GM12878 (cell line): ENCODE measurements at regions not wholly inside any gene's neighbourhood (a gene's known extent, or its start where the extent isn't known, plus 50 kb on each side); places are given as distances from the start of the nearest gene placed in this dataset.
A peak's percentile ranks its signal among the peaks of the same experiment; 100 is the strongest.

Experiments used
- ATAC-seq: fragments of 200-7000 bp; cut with Tn5 transposase; 3 replicates; pipeline ENCODE4 v1.9.1; 2020; ENCODE audit warnings: mild to moderate bottlenecking, moderate library complexity
- BruUV-seq: library from RNA; stranded (reverse); fragments of 400-500 nt; replicated peaks from 2 replicates; lab custom pipeline; 2021; lab: Mats Ljungman, UMichigan
- CTCF ChIA-PET: fragments of 300-600 bp; sonication (Branson Sonifier 250); formaldehyde crosslinking; extraction: SDS; loops from one replicate; lab custom pipeline; 2021; ENCODE audit warnings: inconsistent platforms; lab: Yijun Ruan, JAX
- POLR2A ChIA-PET: fragments of 350-600 bp; formaldehyde crosslinking; extraction: SDS; loops from one replicate; lab custom pipeline; 2021; ENCODE audit warnings: inconsistent platforms; lab: Charles Lee
- RAD21 ChIA-PET: fragments of 300-600 bp; sonication (Branson Sonifier 250); formaldehyde crosslinking; loops from one replicate; lab custom pipeline; 2023; ENCODE audit warnings: antibody characterized with exemption; ENCODE audit not compliant: unreplicated experiment; lab: Charles Lee
- SMC1A ChIA-PET: fragments of 300-600 bp; sonication (Branson Sonifier 250); formaldehyde crosslinking; loops from one replicate; lab custom pipeline; 2023; ENCODE audit not compliant: unreplicated experiment, uncharacterized antibody; lab: Charles Lee
- DNase-seq: peaks from one replicate; pipeline ENCODE4 v3.0.0-alpha.2; 2011; ENCODE audit warnings: low read depth, low spot score
- FAIRE-seq: peaks from 3 replicates; lab custom pipeline; 2011; peaks lifted over from hg19 to GRCh38; lab: Jason Lieb, UNC
- H2AFZ ChIP-seq: 2 replicates; pipeline ENCODE4 v1.6.0; 2011; ENCODE audit warnings: low read depth, low read length, control low read depth; ENCODE audit not compliant: control insufficient read depth
- H3K27ac ChIP-seq: 2 replicates; pipeline ENCODE4 v1.5.1; 2011; ENCODE audit warnings: control low read depth; ENCODE audit not compliant: control insufficient read depth, insufficient read depth
- H3K27me3 ChIP-seq, 2 experiments: replicated peaks in 1 of 2; 2 replicates each; pipeline versions ENCODE4 v1.6.0 to v1.6.1; 2011; ENCODE audit warnings: low read length in 1 of 2; ENCODE audit not compliant: control insufficient read depth in 2 of 2, insufficient read depth in 2 of 2
- H3K36me3 ChIP-seq, 2 experiments: 2 replicates each; pipeline ENCODE4 v1.5.1; 2011; ENCODE audit warnings: low read length in 1 of 2; ENCODE audit not compliant: control insufficient read depth in 2 of 2, insufficient read depth in 2 of 2
- H3K4me1 ChIP-seq: 2 replicates; pipeline ENCODE4 v1.6.1; 2011; ENCODE audit warnings: mild to moderate bottlenecking, low read length, moderate library complexity, mixed read lengths; ENCODE audit not compliant: control insufficient read depth, insufficient read depth
- H3K4me2 ChIP-seq: 2 replicates; pipeline ENCODE4 v1.6.0; 2011; ENCODE audit warnings: control low read depth; ENCODE audit not compliant: control insufficient read depth, insufficient read depth
- H3K4me3 ChIP-seq: fragments of 200-600 bp; sonication (generic); 2 replicates; pipeline ENCODE4 v1.5.1; 2016
- H3K79me2 ChIP-seq: 2 replicates; pipeline ENCODE4 v1.6.0; 2011; ENCODE audit warnings: low read length; ENCODE audit not compliant: control insufficient read depth, insufficient read depth
- H3K9ac ChIP-seq: 2 replicates; pipeline ENCODE4 v1.8.0; 2011; ENCODE audit warnings: low read length, control low read depth, mixed read lengths; ENCODE audit not compliant: control insufficient read depth, insufficient read depth
- H3K9me3 ChIP-seq: replicated peaks from 3 replicates; pipeline ENCODE4 v1.5.1; 2011; ENCODE audit warnings: mild to moderate bottlenecking, low read length; ENCODE audit not compliant: control insufficient read depth, insufficient read depth
- H4K20me1 ChIP-seq: 2 replicates; pipeline ENCODE4 v1.6.0; 2011; ENCODE audit not compliant: control insufficient read depth, insufficient read depth
- CBX5 ChIP-seq: sonication (generic); IDR thresholded peaks from 2 replicates; pipeline ENCODE4 v1.6.1; 2016; ENCODE audit warnings: low read depth, moderate library complexity, mild to moderate bottlenecking, inconsistent platforms
- HDGF ChIP-seq: fragments of 450-650 bp; IDR thresholded peaks from 2 replicates; pipeline ENCODE4 v1.6.1; 2016; ENCODE audit warnings: antibody characterized with exemption
- JUND ChIP-seq: IDR thresholded peaks from 2 replicates; pipeline ENCODE4 v1.6.1; 2012; ENCODE audit warnings: low read depth, mild to moderate bottlenecking, low read length, improper control_type of control experiment, moderate library complexity
- POLR2AphosphoS2 ChIP-seq: IDR thresholded peaks from 2 replicates; pipeline ENCODE4 v1.6.1; 2011; ENCODE audit warnings: low read depth, mild to moderate bottlenecking, low read length, improper control_type of control experiment, moderate library complexity
- RAD51 ChIP-seq: fragments of 450-650 bp; IDR thresholded peaks from 2 replicates; pipeline ENCODE4 v1.6.1; 2016; ENCODE audit warnings: moderate library complexity, mild to moderate bottlenecking, inconsistent platforms
- SIX5 ChIP-seq: IDR thresholded peaks from 2 replicates; pipeline ENCODE4 v1.6.1; 2011; ENCODE audit warnings: mild to moderate bottlenecking, low read depth, low read length, moderate library complexity; ENCODE audit not compliant: severe bottlenecking
- TAF1 ChIP-seq: IDR thresholded peaks from 2 replicates; pipeline ENCODE4 v1.6.1; 2011; ENCODE audit warnings: mild to moderate bottlenecking, low read depth, low read length, borderline replicate concordance
- WGBS: methylation state at CpG from one replicate; pipeline ENCODE4 v1.1.6; 2016; ENCODE audit warnings: low lambda C conversion rate; ENCODE audit not compliant: insufficient replicate concordance, insufficient coverage; ENCODE audit errors: missing lambda C conversion rate; 5-methylcytosine and 5-hydroxymethylcytosine counted together
- in situ Hi-C: fragments of 300-500 bp; cut with MboI; formaldehyde crosslinking; loops from 9 replicates; pipeline ENCODE4 v1.14.3; 2018; ENCODE audit warnings: mixed read lengths
- intact Hi-C: fragments of 100-400 bp; cut with micrococcal nuclease; formaldehyde crosslinking; loops from one replicate; pipeline ENCODE4 v1.14.2; 2022; ENCODE audit not compliant: unreplicated experiment
- TF ChIP-seq, protein P1 (sequence below): IDR thresholded peaks from 2 replicates; pipeline ENCODE4 v1.6.1; 2011; ENCODE audit warnings: borderline replicate concordance, low read depth, mild to moderate bottlenecking, moderate library complexity, low read length; ENCODE audit not compliant: insufficient read depth, poor library complexity, severe bottlenecking
- TF ChIP-seq, protein P2 (sequence below): fragments of 450-650 bp; formaldehyde crosslinking; IDR thresholded peaks from 2 replicates; pipeline ENCODE4 v1.5.0; 2022; ENCODE audit warnings: mild to moderate bottlenecking, missing genetic modification characterization

DNA sequence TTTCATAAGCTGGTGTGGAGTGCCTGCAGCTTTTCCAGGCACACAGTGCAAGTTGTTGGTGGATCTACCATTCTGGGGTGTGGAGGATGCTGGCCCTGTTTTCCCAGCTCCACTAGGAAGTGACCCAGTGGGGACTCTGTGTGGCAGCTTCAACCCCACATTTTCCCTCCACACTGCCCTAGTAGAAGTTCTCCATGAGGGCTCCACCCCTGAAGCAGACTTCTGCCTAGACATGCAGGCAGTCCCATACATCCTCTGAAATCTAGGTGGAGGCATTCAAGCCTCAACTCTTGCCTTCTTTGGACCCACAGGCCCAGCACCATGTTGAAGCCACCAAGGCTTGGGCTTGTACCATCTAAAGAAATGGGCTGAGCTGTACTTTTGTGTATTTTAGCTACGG, 206.2 kb upstream of the GRM7 start:
- DNase-seq (no peak), ATAC-seq (no peak), FAIRE-seq (no peak)
- ChIA-PET POLR2A (no interaction called here), RAD21 (no interaction called here), SMC1A (interaction anchor here (0.7 to 1.0 kb wide), 2 partner anchors 12 to 46 kb away, joined by 3 read pairs; no protein-coding TSS in a partner anchor), CTCF (no interaction called here)
- Histone ChIP-seq H3K4me3 (no peak overlapping the region), H3K9me3 (no peaks in the 10 kb centered on the region; the same call in 2 of the 3 replicates), H3K36me3 (no peaks in the 10 kb centered on the region), H3K4me2 (no peak overlapping the region), H3K4me1 (no peaks in the 10 kb centered on the region), H3K79me2 (no peaks in the 10 kb centered on the region), H3K9ac (no peak overlapping the region), H4K20me1 (no peaks in the 10 kb centered on the region), H3K27ac (no peak overlapping the region), H3K27me3 (no peaks in the 10 kb centered on the region), H2AFZ (no peak overlapping the region)
- 0 out of 2 replicates have a peak, but pooled peaks have one; percentile 25 for TF ChIP-seq CBX5
- TF ChIP-seq, protein P1, sequence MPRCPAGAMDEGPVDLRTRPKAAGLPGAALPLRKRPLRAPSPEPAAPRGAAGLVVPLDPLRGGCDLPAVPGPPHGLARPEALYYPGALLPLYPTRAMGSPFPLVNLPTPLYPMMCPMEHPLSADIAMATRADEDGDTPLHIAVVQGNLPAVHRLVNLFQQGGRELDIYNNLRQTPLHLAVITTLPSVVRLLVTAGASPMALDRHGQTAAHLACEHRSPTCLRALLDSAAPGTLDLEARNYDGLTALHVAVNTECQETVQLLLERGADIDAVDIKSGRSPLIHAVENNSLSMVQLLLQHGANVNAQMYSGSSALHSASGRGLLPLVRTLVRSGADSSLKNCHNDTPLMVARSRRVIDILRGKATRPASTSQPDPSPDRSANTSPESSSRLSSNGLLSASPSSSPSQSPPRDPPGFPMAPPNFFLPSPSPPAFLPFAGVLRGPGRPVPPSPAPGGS, result no peak
- 35% methylated on average over 1 of the region's 1 CpG for WGBS
- BruUV-seq, result no TSS peak
- intact Hi-C loops (no loop called here), in situ Hi-C loops (no loop called here)

DNA sequence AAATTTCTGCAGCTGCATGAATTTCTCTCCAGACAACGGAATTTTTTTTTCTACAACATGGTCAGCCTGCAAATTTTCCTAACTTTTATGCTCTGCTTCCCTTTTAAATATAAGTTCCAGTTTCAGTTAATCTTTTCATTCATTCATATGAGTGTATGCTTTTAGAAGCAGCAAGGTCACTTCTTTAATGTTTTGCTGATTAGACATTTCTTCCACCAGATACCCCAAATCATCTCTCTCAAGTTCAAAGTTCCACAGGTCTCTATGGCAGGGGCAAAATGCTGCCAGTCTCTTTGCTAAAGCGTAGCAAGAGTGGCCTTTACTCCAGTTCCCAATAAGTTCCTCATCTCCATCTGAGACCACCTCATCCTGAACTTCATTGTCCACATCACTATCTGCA, 205.6 kb upstream of the GRM7 start:
- H3K27me3 ChIP-seq, result no peaks in the 10 kb centered on the region
- ChIA-PET POLR2A (no interaction called here), CTCF (no interaction called here), RAD21 (no interaction called here), SMC1A (interaction anchor here (0.7 to 1.3 kb wide), 2 partner anchors 45 to 83 kb away, joined by 3 read pairs; no protein-coding TSS in a partner anchor)
- WGBS, result 8% methylated on average over 2 of the region's 2 CpGs
- in situ Hi-C loops, result no loop called here
- H3K4me1 ChIP-seq, result no peaks in the 10 kb centered on the region
- H3K9ac ChIP-seq, result no peak overlapping the region
- TF ChIP-seq TAF1 (no peak), JUND (no peak), HDGF (no peak), SIX5 (no peak), RAD51 (no peak), POLR2AphosphoS2 (no peak)
- TF ChIP-seq, protein P2, sequence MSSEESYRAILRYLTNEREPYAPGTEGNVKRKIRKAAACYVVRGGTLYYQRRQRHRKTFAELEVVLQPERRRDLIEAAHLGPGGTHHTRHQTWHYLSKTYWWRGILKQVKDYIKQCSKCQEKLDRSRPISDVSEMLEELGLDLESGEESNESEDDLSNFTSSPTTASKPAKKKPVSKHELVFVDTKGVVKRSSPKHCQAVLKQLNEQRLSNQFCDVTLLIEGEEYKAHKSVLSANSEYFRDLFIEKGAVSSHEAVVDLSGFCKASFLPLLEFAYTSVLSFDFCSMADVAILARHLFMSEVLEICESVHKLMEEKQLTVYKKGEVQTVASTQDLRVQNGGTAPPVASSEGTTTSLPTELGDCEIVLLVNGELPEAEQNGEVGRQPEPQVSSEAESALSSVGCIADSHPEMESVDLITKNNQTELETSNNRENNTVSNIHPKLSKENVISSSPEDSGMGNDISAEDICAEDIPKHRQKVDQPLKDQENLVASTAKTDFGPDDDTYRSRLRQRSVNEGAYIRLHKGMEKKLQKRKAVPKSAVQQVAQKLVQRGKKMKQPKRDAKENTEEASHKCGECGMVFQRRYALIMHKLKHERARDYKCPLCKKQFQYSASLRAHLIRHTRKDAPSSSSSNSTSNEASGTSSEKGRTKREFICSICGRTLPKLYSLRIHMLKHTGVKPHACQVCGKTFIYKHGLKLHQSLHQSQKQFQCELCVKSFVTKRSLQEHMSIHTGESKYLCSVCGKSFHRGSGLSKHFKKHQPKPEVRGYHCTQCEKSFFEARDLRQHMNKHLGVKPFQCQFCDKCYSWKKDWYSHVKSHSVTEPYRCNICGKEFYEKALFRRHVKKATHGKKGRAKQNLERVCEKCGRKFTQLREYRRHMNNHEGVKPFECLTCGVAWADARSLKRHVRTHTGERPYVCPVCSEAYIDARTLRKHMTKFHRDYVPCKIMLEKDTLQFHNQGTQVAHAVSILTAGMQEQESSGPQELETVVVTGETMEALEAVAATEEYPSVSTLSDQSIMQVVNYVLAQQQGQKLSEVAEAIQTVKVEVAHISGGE (CRISPR knock-in tag), result no peak
- H3K9me3 ChIP-seq, result no peaks in the 10 kb centered on the region; the same call in 1 of the 3 replicates
- no peaks in the 10 kb centered on the region for H4K20me1 ChIP-seq
- H3K36me3 ChIP-seq, result no peaks in the 10 kb centered on the region
- DNase-seq, result no peak
- BruUV-seq, result no TSS peak
- intact Hi-C loops, result no loop called here
- no peak overlapping the region for H3K4me3 ChIP-seq
- H3K79me2 ChIP-seq, result no peaks in the 10 kb centered on the region
- no peak overlapping the region for H3K4me2 ChIP-seq
- no peak for FAIRE-seq
- no peak overlapping the region for H2AFZ ChIP-seq
- H3K27ac ChIP-seq, result no peak overlapping the region
- ATAC-seq, result no peak
